SU-DHL-6 (cell line): ENCODE measurements at regions not wholly inside any gene's neighbourhood (a gene's known extent, or its start where the extent isn't known, plus 50 kb on each side); places are given as distances from the start of the nearest gene placed in this dataset.

Experiments used
- EZH2phosphoT487 ChIP-seq: fragments of 200-600 bp; sonication (generic), shearing (Covaris generic); conservative IDR thresholded peaks from 2 replicates; pipeline ENCODE4 v1.6.1; 2018; ENCODE audit warnings: mild to moderate bottlenecking, antibody characterized with exemption, low read length, moderate library complexity, mixed read lengths
- TF ChIP-seq, protein P1 (sequence below): fragments of 200-600 bp; sonication (generic); IDR thresholded peaks from one replicate; pipeline ENCODE4 v1.5.1; 2017; ENCODE audit warnings: antibody characterized with exemption, mild to moderate bottlenecking, low read length, moderate library complexity; ENCODE audit not compliant: insufficient read depth, poor library complexity, severe bottlenecking

DNA sequence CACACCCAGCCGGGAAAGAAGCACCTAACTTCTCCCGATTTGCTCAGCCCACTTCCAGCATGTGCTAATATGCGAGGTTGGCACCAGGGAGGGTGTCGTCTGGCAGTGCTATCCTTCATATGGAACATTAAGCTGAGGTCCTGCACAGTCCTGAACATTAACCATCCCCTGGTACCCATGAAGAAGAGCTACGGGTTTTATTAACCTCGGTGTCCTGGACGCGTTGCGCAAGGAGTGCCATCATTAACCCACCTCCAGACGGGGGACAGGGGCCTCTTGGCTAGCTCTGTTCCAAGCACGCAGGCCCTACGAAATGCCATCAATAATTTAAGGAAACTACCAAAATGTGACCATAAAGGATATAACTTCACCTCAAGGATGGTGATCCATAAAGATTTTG lies 193.5 kb downstream of the MAF start:
- TF ChIP-seq, protein P1, sequence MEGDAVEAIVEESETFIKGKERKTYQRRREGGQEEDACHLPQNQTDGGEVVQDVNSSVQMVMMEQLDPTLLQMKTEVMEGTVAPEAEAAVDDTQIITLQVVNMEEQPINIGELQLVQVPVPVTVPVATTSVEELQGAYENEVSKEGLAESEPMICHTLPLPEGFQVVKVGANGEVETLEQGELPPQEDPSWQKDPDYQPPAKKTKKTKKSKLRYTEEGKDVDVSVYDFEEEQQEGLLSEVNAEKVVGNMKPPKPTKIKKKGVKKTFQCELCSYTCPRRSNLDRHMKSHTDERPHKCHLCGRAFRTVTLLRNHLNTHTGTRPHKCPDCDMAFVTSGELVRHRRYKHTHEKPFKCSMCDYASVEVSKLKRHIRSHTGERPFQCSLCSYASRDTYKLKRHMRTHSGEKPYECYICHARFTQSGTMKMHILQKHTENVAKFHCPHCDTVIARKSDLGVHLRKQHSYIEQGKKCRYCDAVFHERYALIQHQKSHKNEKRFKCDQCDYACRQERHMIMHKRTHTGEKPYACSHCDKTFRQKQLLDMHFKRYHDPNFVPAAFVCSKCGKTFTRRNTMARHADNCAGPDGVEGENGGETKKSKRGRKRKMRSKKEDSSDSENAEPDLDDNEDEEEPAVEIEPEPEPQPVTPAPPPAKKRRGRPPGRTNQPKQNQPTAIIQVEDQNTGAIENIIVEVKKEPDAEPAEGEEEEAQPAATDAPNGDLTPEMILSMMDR: no peak
- no peak for TF ChIP-seq EZH2phosphoT487
